C4-2B (cell line): ENCODE measurements at regions not wholly inside any gene's neighbourhood (a gene's known extent, or its start where the extent isn't known, plus 50 kb on each side); places are given as distances from the start of the nearest gene placed in this dataset.

Source experiments
- CTCF ChIP-seq: fragments of 450-650 bp; conservative IDR thresholded peaks from 2 replicates; pipeline ENCODE4 v1.5.1; 2017; ENCODE audit warnings: mild to moderate bottlenecking
- ZFX ChIP-seq: fragments of 450-650 bp; IDR thresholded peaks from 2 replicates; pipeline ENCODE4 v1.6.1; 2017

GRCh38 chr10:71138166-71138830 lies 74.1 kb upstream of the UNC5B start:
- TF ChIP-seq CTCF (no peak), ZFX (no peak)
